K562 (cell line): ENCODE measurements at regions not wholly inside any gene's neighbourhood (a gene's known extent, or its start where the extent isn't known, plus 50 kb on each side); places are given as distances from the start of the nearest gene placed in this dataset.
"Not testable (repeated sequence)": the region's sequence is repeated elsewhere in the genome, so short reads cannot be mapped to it uniquely, and the experiment has no call there.

Experiments
- BHLHE40 ChIP-seq: IDR thresholded peaks from 2 replicates; pipeline ENCODE4 v1.6.1; 2011; ENCODE audit warnings: low read length, improper control_type of control experiment
- CREB1 ChIP-seq, 2 experiments: sonication (generic) in 1 of 2; formaldehyde crosslinking in 1 of 2; IDR thresholded peaks; 2 replicates each; pipeline versions ENCODE4 v1.6.1 to v1.8.0; 2012 to 2022; ENCODE audit warnings: inconsistent platforms in 1 of 2, mild to moderate bottlenecking in 1 of 2, missing genetic modification reagents in 1 of 2, moderate library complexity in 1 of 2
- CXXC5 ChIP-seq: fragments of 250-450 bp; sonication (Bioruptor Pico); IDR thresholded peaks from 2 replicates; pipeline ENCODE4 v1.8.0; 2022; ENCODE audit warnings: inconsistent platforms, mild to moderate bottlenecking, moderate library complexity
- GABPA ChIP-seq: fragments of 200-800 bp; sonication (Bioruptor generic); conservative IDR thresholded peaks from 2 replicates; pipeline ENCODE4 v1.6.1; 2016; ENCODE audit warnings: low read depth, missing genetic modification characterization, missing compliant biosample characterization
- HCFC1 ChIP-seq: IDR thresholded peaks from 2 replicates; pipeline ENCODE4 v1.6.1; 2012; ENCODE audit warnings: low read depth, low read length, improper control_type of control experiment
- L3MBTL2 ChIP-seq: fragments of 450-650 bp; IDR thresholded peaks from 2 replicates; pipeline ENCODE4 v1.6.1; 2016; ENCODE audit warnings: mild to moderate bottlenecking, moderate library complexity
- MAZ ChIP-seq, 2 experiments: fragments of 450-650 bp in 1 of 2; sonication (generic) in 1 of 2; formaldehyde crosslinking; IDR thresholded peaks in 1 of 2; conservative IDR thresholded peaks in 1 of 2; 2 replicates each; pipeline versions ENCODE4 v1.4.0 to v1.5.0; 2020; ENCODE audit warnings: mild to moderate bottlenecking in 1 of 2, missing genetic modification reagents in 1 of 2
- MXI1 ChIP-seq: IDR thresholded peaks from 2 replicates; pipeline ENCODE4 v1.6.1; 2011; ENCODE audit warnings: low read depth, mild to moderate bottlenecking, improper control_type of control experiment, low read length
- MYC ChIP-seq, 2 experiments: fragments of 250-450 bp in 1 of 2; sonication (Bioruptor Pico) in 1 of 2; IDR thresholded peaks; 2 replicates each; pipeline versions ENCODE4 v1.5.1 to v1.6.1; 2012 to 2021; ENCODE audit warnings: low read depth in 2 of 2, borderline replicate concordance in 1 of 2, improper control_type of control experiment in 1 of 2, low read length in 1 of 2, mild to moderate bottlenecking in 1 of 2, moderate library complexity in 1 of 2
- NFIC ChIP-seq: fragments of 450-650 bp; IDR thresholded peaks from 2 replicates; pipeline ENCODE4 v1.6.1; 2017; ENCODE audit warnings: mild to moderate bottlenecking, inconsistent platforms
- NRF1 ChIP-seq, 2 experiments: fragments of 450-650 bp; IDR thresholded peaks in 1 of 2; conservative IDR thresholded peaks in 1 of 2; 2 replicates each; pipeline ENCODE4 v1.6.1; 2014; ENCODE audit warnings: mild to moderate bottlenecking in 2 of 2
- POLR2A ChIP-seq: fragments of 450-650 bp; conservative IDR thresholded peaks from 2 replicates; pipeline ENCODE4 v1.6.1; 2016
- POLR2AphosphoS5 ChIP-seq: IDR thresholded peaks from 2 replicates; pipeline ENCODE4 v1.6.1; 2011; ENCODE audit warnings: mild to moderate bottlenecking, low read depth, low read length, moderate library complexity; ENCODE audit not compliant: control insufficient read depth, insufficient read depth
- RAD51 ChIP-seq: fragments of 450-650 bp; IDR thresholded peaks from 2 replicates; pipeline ENCODE4 v1.7.1; 2016; ENCODE audit warnings: low read depth, mild to moderate bottlenecking, borderline replicate concordance
- RFX1 ChIP-seq: fragments of 450-650 bp; IDR thresholded peaks from 2 replicates; pipeline ENCODE4 v1.6.1; 2016; ENCODE audit warnings: mild to moderate bottlenecking, moderate library complexity
- SP1 ChIP-seq: sonication (generic); formaldehyde crosslinking; IDR thresholded peaks from 2 replicates; pipeline ENCODE4 v1.8.1; 2022; ENCODE audit warnings: mild to moderate bottlenecking, missing genetic modification reagents
- YY1 ChIP-seq, 3 experiments: IDR thresholded peaks; 2 replicates each; pipeline ENCODE4 v1.6.1; 2011; ENCODE audit warnings: low read length in 2 of 3, mild to moderate bottlenecking in 2 of 3, moderate library complexity in 2 of 3, borderline replicate concordance in 1 of 3, control low read depth in 1 of 3, low read depth in 1 of 3; ENCODE audit not compliant: insufficient read depth in 3 of 3, insufficient replicate concordance in 2 of 3, control insufficient read depth in 1 of 3, insufficient read length in 1 of 3; ENCODE audit errors: extremely low read depth in 1 of 3
- TF ChIP-seq, protein P1 (sequence below), 2 experiments: IDR thresholded peaks; 2 replicates each; pipeline ENCODE4 v1.6.1; 2011; ENCODE audit warnings: borderline replicate concordance in 1 of 2, control low read depth in 1 of 2, low read depth in 1 of 2, low read length in 1 of 2, mild to moderate bottlenecking in 1 of 2, mixed read lengths in 1 of 2, moderate library complexity in 1 of 2; ENCODE audit not compliant: insufficient read depth in 1 of 2, insufficient read length in 1 of 2, poor library complexity in 1 of 2, severe bottlenecking in 1 of 2; ENCODE audit errors: extremely low read depth in 1 of 2
- TF ChIP-seq, protein P2 (sequence below): sonication (generic); formaldehyde crosslinking; IDR thresholded peaks from 2 replicates; pipeline ENCODE4 v1.9.0; 2022; ENCODE audit warnings: mild to moderate bottlenecking, missing genetic modification reagents
- TF ChIP-seq, protein P3 (sequence below): fragments of 200-800 bp; sonication (Bioruptor generic); IDR thresholded peaks from 2 replicates; pipeline ENCODE4 v1.6.1; 2017; ENCODE audit warnings: missing genetic modification characterization, missing compliant biosample characterization

DNA sequence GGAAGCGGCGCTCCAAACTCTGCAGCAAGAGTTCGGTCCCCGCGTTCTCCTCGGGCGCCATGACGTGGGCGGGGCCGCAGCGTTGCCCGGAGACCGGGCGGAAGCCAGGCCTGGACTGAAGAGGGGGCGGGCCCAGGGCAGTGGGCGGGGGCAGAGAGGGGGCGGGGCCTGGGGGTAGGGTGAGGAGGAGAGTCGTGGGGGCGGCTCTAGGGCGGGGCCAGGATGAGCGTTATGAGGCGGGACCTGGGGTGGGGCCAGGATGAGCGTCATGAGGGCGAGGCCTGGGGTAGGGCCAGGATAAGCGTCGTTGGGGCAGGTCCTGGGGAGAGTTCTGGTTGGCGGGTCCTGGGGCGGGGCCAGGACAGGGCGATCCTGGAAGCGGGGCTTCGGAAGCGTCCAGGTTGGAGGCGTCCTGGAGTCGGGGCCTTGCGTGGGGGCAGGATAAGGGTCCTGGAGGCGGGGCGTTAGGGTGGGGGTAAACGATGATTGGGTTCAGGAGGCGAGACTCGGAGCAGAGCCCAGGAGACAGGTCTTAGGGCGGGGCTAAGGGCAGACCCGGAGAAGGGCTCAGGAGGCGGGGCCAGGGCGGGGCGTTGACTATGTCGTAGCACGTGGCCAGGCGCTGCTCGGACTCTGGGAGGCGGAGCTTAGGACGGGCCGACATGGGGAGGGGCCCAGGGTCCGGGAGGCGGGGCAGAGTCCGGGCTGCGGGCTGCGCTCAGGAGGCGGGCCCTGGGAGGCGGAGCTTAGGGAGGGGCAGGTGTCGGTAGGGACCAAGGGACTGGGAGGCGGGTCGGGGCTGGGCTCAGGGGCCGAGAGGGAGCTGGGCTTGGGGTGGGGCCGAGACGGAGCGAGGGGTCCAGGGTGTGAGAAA is 131.1 kb upstream of the ALDH3B2 start (continued):
- TF ChIP-seq SP1 (CRISPR knock-in tag) (peak; percentile 59), POLR2AphosphoS5 (peak; percentile 63), NRF1 (conservative IDR thresholded peaks at IDR 0.05 in 1 of 2, IDR thresholded peaks at IDR 0.05 in 1 of 2) (peak; percentile 63 to 75), NFIC (peak; percentile 13; the same call in 1 of the 2 replicates), MXI1 (peak; percentile 72; the same call in 1 of the 2 replicates), HCFC1 (0 out of 2 replicates have a peak, but pooled peaks have one; percentile 18), YY1 (IDR thresholded peaks at IDR 0.05; ENCODE audit: borderline replicate concordance in 1 of 3, control insufficient read depth in 1 of 3, extremely low read depth in 1 of 3, insufficient read depth in 3 of 3, insufficient read length in 1 of 3, insufficient replicate concordance in 2 of 3, low read depth in 1 of 3, low read length in 2 of 3) (peak; percentile 49 to 91 (median 87)), GABPA (tag) (peak; percentile 69), POLR2A (peak; percentile 60; the same call in 1 of the 2 replicates), CXXC5 (CRISPR knock-in tag) (peak; percentile 45), MYC (IDR thresholded peaks at IDR 0.05; ENCODE audit: low read depth, low read length) (peak; percentile 68), L3MBTL2 (peak; percentile 41; the same call in 1 of the 2 replicates), RFX1 (peak; percentile 79), CREB1 (CRISPR knock-in tag; IDR thresholded peaks at IDR 0.05) (peak; percentile 18; the same call in 1 of the 2 replicates), MAZ (CRISPR knock-in tag; conservative IDR thresholded peaks at IDR 0.05 in 1 of 2, IDR thresholded peaks at IDR 0.05 in 1 of 2) (peak in 1 of 2 experiments; percentile 32; a peak in 2 of 4 replicates), BHLHE40 (0 out of 2 replicates have a peak, but pooled peaks have one; percentile 36), RAD51 (peak; percentile 88)
- TF ChIP-seq, protein P1, sequence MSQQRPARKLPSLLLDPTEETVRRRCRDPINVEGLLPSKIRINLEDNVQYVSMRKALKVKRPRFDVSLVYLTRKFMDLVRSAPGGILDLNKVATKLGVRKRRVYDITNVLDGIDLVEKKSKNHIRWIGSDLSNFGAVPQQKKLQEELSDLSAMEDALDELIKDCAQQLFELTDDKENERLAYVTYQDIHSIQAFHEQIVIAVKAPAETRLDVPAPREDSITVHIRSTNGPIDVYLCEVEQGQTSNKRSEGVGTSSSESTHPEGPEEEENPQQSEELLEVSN (IDR thresholded peaks at IDR 0.05; ENCODE audit: borderline replicate concordance in 1 of 2, extremely low read depth in 1 of 2, insufficient read depth in 1 of 2, insufficient read length in 1 of 2, low read depth in 1 of 2, low read length in 1 of 2, poor library complexity in 1 of 2, severe bottlenecking in 1 of 2) = peak in 1 of 2 experiments; percentile 30
- TF ChIP-seq, protein P2, sequence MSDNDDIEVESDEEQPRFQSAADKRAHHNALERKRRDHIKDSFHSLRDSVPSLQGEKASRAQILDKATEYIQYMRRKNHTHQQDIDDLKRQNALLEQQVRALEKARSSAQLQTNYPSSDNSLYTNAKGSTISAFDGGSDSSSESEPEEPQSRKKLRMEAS (CRISPR knock-in tag) = peak; percentile 78
- TF ChIP-seq MYC (CRISPR knock-in tag; IDR thresholded peaks at IDR 0.05; ENCODE audit: borderline replicate concordance, low read depth); CREB1 (IDR thresholded peaks at IDR 0.05): not testable (repeated sequence)
- TF ChIP-seq, protein P3, sequence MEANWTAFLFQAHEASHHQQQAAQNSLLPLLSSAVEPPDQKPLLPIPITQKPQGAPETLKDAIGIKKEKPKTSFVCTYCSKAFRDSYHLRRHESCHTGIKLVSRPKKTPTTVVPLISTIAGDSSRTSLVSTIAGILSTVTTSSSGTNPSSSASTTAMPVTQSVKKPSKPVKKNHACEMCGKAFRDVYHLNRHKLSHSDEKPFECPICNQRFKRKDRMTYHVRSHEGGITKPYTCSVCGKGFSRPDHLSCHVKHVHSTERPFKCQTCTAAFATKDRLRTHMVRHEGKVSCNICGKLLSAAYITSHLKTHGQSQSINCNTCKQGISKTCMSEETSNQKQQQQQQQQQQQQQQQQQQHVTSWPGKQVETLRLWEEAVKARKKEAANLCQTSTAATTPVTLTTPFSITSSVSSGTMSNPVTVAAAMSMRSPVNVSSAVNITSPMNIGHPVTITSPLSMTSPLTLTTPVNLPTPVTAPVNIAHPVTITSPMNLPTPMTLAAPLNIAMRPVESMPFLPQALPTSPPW (CRISPR knock-in tag) = peak; percentile 59
